ENCODE measurements at regions not wholly inside any gene's neighbourhood (a gene's known extent, or its start where the extent isn't known, plus 50 kb on each side); places are given as distances from the start of the nearest gene placed in this dataset.

- TF ChIP-seq, protein P1, sequence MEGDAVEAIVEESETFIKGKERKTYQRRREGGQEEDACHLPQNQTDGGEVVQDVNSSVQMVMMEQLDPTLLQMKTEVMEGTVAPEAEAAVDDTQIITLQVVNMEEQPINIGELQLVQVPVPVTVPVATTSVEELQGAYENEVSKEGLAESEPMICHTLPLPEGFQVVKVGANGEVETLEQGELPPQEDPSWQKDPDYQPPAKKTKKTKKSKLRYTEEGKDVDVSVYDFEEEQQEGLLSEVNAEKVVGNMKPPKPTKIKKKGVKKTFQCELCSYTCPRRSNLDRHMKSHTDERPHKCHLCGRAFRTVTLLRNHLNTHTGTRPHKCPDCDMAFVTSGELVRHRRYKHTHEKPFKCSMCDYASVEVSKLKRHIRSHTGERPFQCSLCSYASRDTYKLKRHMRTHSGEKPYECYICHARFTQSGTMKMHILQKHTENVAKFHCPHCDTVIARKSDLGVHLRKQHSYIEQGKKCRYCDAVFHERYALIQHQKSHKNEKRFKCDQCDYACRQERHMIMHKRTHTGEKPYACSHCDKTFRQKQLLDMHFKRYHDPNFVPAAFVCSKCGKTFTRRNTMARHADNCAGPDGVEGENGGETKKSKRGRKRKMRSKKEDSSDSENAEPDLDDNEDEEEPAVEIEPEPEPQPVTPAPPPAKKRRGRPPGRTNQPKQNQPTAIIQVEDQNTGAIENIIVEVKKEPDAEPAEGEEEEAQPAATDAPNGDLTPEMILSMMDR (IDR thresholded peaks at IDR 0.05), result no peak
- DNase-seq (ENCODE audit: low spot score) (no peak), ATAC-seq (ENCODE audit: low FRiP score) (no peak)
These were observed 460.1 kb upstream of the MANEA start for GRCh38 chr6:95117236-95117635.

DNA sequence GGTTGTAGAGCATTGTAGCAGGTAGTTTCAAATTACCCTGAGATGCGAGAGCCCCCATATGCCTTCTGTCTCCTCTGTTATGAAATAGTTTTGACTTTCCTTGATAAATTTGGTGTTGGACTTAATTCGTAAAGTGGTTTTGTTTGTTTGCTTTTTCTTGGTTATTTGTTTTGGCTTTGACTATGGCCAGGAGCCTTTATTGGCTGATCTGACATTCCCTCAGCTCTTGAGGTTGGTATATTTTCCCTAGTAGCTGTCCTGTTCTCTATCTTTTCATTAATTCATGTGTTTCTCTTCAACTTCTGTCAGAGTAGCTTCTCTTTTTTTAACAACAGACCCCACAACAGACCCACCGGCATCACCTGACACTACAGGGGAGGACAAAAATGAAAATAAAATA lies 457.4 kb upstream of the MANEA start:
- TF ChIP-seq, protein P1 (IDR thresholded peaks at IDR 0.05), result no peak
- DNase-seq (ENCODE audit: low spot score) (no peak), ATAC-seq (ENCODE audit: low FRiP score) (no peak)

- ATAC-seq (ENCODE audit: low FRiP score), result no peak
- TF ChIP-seq, protein P1 (IDR thresholded peaks at IDR 0.05), result no peak
- no peak for DNase-seq (ENCODE audit: low spot score)
These were observed 456.4 kb upstream of the MANEA start for GRCh38 chr6:95120984-95121383.

GRCh38 chr6:95127261-95127660 lies 450.1 kb upstream of the MANEA start:
- no peak for DNase-seq (ENCODE audit: low spot score)
- TF ChIP-seq, protein P1 (IDR thresholded peaks at IDR 0.05), result no peak
- no peak for ATAC-seq (ENCODE audit: low FRiP score)

- ATAC-seq (ENCODE audit: low FRiP score) (no peak), DNase-seq (ENCODE audit: low spot score) (no peak)
- TF ChIP-seq, protein P1 (IDR thresholded peaks at IDR 0.05), result no peak
These were observed 448.9 kb upstream of the MANEA start for GRCh38 chr6:95128439-95128838.

DNA sequence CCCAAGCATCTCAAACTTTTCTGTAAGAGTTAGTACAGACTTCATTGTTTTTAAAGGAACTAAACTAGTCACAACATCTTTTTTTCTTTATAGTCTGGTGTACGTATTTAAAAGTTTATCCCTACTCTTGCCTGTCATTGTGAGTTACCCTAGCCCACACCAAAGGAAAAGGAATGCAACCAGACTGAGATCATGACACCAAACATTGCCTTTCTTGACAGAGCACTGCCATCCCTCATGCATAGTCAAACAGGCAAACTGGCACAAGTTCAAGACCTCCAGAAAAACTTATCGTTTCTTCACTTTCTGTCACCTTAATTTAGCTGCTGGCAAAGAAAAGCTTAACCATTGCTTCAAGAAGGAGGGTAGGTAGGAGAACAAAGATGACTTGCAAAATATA lies 448.4 kb upstream of the MANEA start:
- TF ChIP-seq, protein P1 (IDR thresholded peaks at IDR 0.05), result no peak
- ATAC-seq (ENCODE audit: low FRiP score), result no peak
- DNase-seq (ENCODE audit: low spot score), result no peak

DNA sequence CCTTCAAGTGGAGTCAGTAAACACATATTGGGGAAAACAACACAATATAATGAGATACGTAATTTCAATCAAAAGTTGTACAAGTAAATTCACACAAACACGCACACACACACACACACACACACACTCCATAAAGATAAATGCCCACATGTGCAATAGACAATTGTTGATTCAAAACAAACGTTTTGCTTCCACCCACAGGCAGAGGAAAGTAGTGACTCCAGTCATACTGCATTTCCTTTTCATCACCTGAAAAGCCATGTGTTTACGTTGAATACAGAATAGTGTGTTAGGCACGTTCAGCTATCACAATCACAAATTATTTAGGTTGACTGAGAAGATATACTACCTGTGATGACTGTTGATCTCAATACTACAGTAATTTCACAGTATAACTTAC lies 443.8 kb upstream of the MANEA start:
- ATAC-seq (ENCODE audit: low FRiP score), result no peak

More for the DNA sequence above, 443.8 kb upstream of the MANEA start:
- TF ChIP-seq, protein P1 (IDR thresholded peaks at IDR 0.05), result no peak
- DNase-seq (ENCODE audit: low spot score), result no peak

Measured in omental fat pad (tissue), 3 donors.